ENCODE measurements at regions not wholly inside any gene's neighbourhood (a gene's known extent, or its start where the extent isn't known, plus 50 kb on each side); places are given as distances from the start of the nearest gene placed in this dataset.

GRCh38 chr21:15487196-15487550, 242.6 kb upstream of the USP25 start:
- TF ChIP-seq EZH2 (IDR thresholded peaks at IDR 0.05; ENCODE audit: insufficient read depth, poor library complexity, severe bottlenecking) (no peak), EZH2phosphoT487 (IDR thresholded peaks at IDR 0.05; ENCODE audit: insufficient read depth, low read depth) (no peak)
